Vagina (tissue), 2 donors: ENCODE measurements at regions not wholly inside any gene's neighbourhood (a gene's known extent, or its start where the extent isn't known, plus 50 kb on each side); places are given as distances from the start of the nearest gene placed in this dataset.

Experiments used
- DNase-seq, 2 donors: peaks; one replicate each; pipeline ENCODE4 v3.0.0-alpha.2; 2017; ENCODE audit errors: extremely low spot score in 2 of 2
- H3K27ac ChIP-seq: fragments of 200-600 bp; sonication (generic); one replicate; pipeline ENCODE4 v1.5.1; 2019
- H3K27me3 ChIP-seq: fragments of 200-600 bp; sonication (generic); one replicate; pipeline ENCODE4 v1.5.1; 2019
- H3K36me3 ChIP-seq, 2 donors: fragments of 200-600 bp; sonication (generic); one replicate each; pipeline ENCODE4 v1.5.1; 2017 to 2019
- H3K4me1 ChIP-seq: fragments of 200-600 bp; sonication (generic); one replicate; pipeline ENCODE4 v1.5.1; 2019
- H3K4me3 ChIP-seq, 2 donors: fragments of 200-600 bp; sonication (generic); 1 replicate in 1 of 2; 2 replicates in 1 of 2; pipeline ENCODE4 v1.5.1; 2016 to 2019
- H3K9me3 ChIP-seq: fragments of 200-600 bp; sonication (generic); one replicate; pipeline ENCODE4 v1.5.1; 2019
- CTCF ChIP-seq, 3 experiments: fragments of 450-650 bp in 2 of 3; fragments of 200-600 bp in 1 of 3; sonication (generic) in 1 of 3; IDR thresholded peaks; one replicate each; pipeline ENCODE4 v1.5.1; 2017 to 2019; ENCODE audit warnings: antibody characterized with exemption in 3 of 3, mild to moderate bottlenecking in 2 of 3, moderate library complexity in 2 of 3
- POLR2A ChIP-seq, 2 donors: fragments of 450-650 bp; IDR thresholded peaks; one replicate each; pipeline ENCODE4 v1.6.1; 2017; ENCODE audit warnings: antibody characterized with exemption in 2 of 2, mild to moderate bottlenecking in 2 of 2, moderate library complexity in 2 of 2
- POLR2AphosphoS5 ChIP-seq, 2 donors: sonication (generic); formaldehyde crosslinking; IDR thresholded peaks; one replicate each; pipeline ENCODE4 v1.9.0; 2017; ENCODE audit warnings: antibody characterized with exemption in 2 of 2, mild to moderate bottlenecking in 2 of 2, low read depth in 1 of 2; ENCODE audit not compliant: insufficient read depth in 1 of 2
- intact Hi-C: fragments of 100-400 bp; cut with DNase I; formaldehyde crosslinking; loops from one replicate; pipeline ENCODE4 v1.15.1; 2023

DNA sequence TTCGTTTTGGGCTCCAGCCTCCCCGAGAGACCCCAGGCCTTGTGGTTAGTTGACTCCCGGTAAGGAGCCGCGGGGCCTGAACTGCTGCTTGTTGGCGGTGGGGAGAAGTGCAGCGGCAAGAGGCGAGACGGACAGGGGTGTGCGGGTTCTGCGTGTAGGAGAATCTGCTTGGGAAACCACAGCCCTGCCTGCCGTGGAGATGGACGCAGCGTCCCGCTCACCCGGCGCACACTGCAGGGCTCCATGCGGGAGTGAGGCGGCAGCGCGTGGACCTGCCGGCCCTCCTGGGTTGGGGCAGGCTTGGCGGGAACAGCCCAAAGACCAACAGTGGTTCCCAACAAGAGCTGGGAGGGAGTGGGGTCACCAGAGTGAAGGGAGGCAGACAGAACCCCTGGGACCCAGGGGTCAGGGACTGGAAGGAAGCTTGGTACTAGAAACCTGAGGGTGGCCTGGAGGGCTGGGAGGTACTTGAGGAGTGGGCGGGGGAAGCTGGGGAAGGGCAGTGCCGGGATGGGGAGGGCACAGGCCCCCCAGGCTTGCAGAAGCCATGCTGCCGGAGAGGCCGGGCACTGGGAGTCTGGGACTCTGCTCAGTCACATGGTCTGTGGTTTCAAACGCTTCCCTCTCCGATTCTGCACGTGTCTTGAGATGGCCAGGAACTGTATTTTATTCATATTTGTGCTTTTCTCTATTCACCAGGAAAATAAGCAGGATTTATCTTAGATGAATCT, 70.8 kb downstream of the RGS12 start:
- H3K27me3 ChIP-seq: no peaks in the 10 kb centered on the region
- H3K9me3 ChIP-seq: no peaks in the 10 kb centered on the region
- H3K4me3 ChIP-seq: no peak overlapping the region
- intact Hi-C loops: no loop called here
- no peak overlapping the region for H3K27ac ChIP-seq
- peak; percentile 77 to 84 for DNase-seq
- no peak for TF ChIP-seq POLR2A (IDR thresholded peaks at IDR 0.05)
- TF ChIP-seq CTCF (IDR thresholded peaks at IDR 0.05): no peak
- TF ChIP-seq POLR2AphosphoS5 (IDR thresholded peaks at IDR 0.05; ENCODE audit: insufficient read depth in 1 of 2, low read depth in 1 of 2): no peak
- H3K4me1 ChIP-seq: peaks cover 14% of the 10 kb centered on the region
- no peaks in the 10 kb centered on the region for H3K36me3 ChIP-seq

DNA sequence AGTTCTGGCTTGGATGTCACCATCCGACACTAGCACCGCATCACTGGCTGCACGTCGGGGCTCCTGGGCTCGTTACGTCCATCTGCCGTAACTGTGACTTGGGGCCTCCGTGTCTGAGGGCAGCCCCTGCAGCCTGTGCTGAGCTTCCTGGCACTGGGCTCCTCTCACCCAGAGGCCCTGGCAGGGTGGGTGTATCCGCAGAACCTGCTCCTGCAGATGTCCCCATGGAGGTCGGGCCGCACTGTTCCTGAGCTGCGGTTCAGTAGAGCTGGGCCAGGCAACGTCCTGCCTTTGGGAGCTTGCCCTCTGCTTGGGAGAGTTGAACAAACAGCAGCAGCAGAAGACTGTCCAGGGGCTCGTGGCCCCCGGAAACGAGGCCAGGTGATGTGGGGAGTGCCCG, 71.4 kb downstream of the RGS12 start:
- Histone ChIP-seq H3K4me3 (no peak overlapping the region), H3K36me3 (no peaks in the 10 kb centered on the region), H3K9me3 (no peaks in the 10 kb centered on the region), H3K27me3 (no peaks in the 10 kb centered on the region), H3K4me1 (peaks cover 21% of the 10 kb centered on the region), H3K27ac (no peak overlapping the region)
- DNase-seq: peak; percentile 58 to 77
- no peak for TF ChIP-seq CTCF (IDR thresholded peaks at IDR 0.05)
- no peak for TF ChIP-seq POLR2AphosphoS5 (IDR thresholded peaks at IDR 0.05; ENCODE audit: insufficient read depth in 1 of 2, low read depth in 1 of 2)
- TF ChIP-seq POLR2A (IDR thresholded peaks at IDR 0.05): no peak
- intact Hi-C loops: no loop called here

- Histone ChIP-seq H3K4me1 (peaks cover 26% of the 10 kb centered on the region), H3K4me3 (no peak overlapping the region), H3K27ac (no peak overlapping the region), H3K36me3 (no peaks in the 10 kb centered on the region), H3K27me3 (no peaks in the 10 kb centered on the region), H3K9me3 (no peaks in the 10 kb centered on the region)
- DNase-seq: peak; percentile 71 to 92
- TF ChIP-seq CTCF (IDR thresholded peaks at IDR 0.05) (no peak), POLR2A (IDR thresholded peaks at IDR 0.05) (no peak), POLR2AphosphoS5 (IDR thresholded peaks at IDR 0.05; ENCODE audit: insufficient read depth in 1 of 2, low read depth in 1 of 2) (no peak)
- intact Hi-C loops: no loop called here
These were observed 72.0 kb downstream of the RGS12 start for GRCh38 chr4:3364634-3365314.

DNA sequence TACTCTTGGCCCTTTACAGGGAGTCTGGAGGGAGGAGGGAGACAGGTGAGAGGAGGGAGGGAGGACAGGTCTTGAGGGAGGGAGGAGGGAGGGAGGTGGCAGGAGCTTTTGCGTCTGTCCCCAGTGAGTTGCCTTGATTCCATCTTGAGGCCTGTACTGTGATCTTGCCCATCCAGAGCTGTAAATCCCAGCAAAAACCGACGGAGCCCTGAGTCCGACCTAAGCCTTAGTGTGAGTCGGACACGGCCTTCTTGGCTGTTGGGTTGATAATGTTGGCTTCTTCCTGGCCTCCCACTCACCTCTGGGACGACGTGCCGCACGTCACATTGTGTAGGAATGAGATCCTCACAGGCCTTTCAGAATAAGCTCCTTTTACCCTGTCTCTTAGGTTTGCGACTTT, 72.5 kb downstream of the RGS12 start:
- peak; percentile 67 to 70 for DNase-seq
- no peak overlapping the region for H3K4me3 ChIP-seq
- no peaks in the 10 kb centered on the region for H3K36me3 ChIP-seq
- no peaks in the 10 kb centered on the region for H3K27me3 ChIP-seq
- H3K27ac ChIP-seq: no peak overlapping the region
- intact Hi-C loops: no loop called here
- no peaks in the 10 kb centered on the region for H3K9me3 ChIP-seq
- H3K4me1 ChIP-seq: peaks cover 32% of the 10 kb centered on the region
- TF ChIP-seq POLR2A (IDR thresholded peaks at IDR 0.05) (no peak), POLR2AphosphoS5 (IDR thresholded peaks at IDR 0.05; ENCODE audit: insufficient read depth in 1 of 2, low read depth in 1 of 2) (no peak), CTCF (IDR thresholded peaks at IDR 0.05) (no peak)
